PC-9 (cell line): ENCODE measurements at regions not wholly inside any gene's neighbourhood (a gene's known extent, or its start where the extent isn't known, plus 50 kb on each side); places are given as distances from the start of the nearest gene placed in this dataset.
A peak's percentile ranks its signal among the peaks of the same experiment; 100 is the strongest.

ENCODE experiments used
- CTCF ChIP-seq: fragments of 200-600 bp; sonication (generic); conservative IDR thresholded peaks from 2 replicates; pipeline ENCODE4 v1.6.1; 2017; ENCODE audit warnings: mixed run types, antibody characterized with exemption, mild to moderate bottlenecking, moderate library complexity
- EZH2 ChIP-seq: fragments of 200-600 bp; sonication (generic); IDR thresholded peaks from 2 replicates; pipeline ENCODE4 v1.8.0; 2017; ENCODE audit warnings: antibody characterized with exemption, low read depth

GRCh38 chr9:120109242-120109641, 470.7 kb downstream of the CDK5RAP2 start:
- TF ChIP-seq CTCF (0 out of 2 replicates have a peak, but pooled peaks have one; percentile 25), EZH2 (no peak)
